ENCODE measurements at regions not wholly inside any gene's neighbourhood (a gene's known extent, or its start where the extent isn't known, plus 50 kb on each side); places are given as distances from the start of the nearest gene placed in this dataset.

DNA sequence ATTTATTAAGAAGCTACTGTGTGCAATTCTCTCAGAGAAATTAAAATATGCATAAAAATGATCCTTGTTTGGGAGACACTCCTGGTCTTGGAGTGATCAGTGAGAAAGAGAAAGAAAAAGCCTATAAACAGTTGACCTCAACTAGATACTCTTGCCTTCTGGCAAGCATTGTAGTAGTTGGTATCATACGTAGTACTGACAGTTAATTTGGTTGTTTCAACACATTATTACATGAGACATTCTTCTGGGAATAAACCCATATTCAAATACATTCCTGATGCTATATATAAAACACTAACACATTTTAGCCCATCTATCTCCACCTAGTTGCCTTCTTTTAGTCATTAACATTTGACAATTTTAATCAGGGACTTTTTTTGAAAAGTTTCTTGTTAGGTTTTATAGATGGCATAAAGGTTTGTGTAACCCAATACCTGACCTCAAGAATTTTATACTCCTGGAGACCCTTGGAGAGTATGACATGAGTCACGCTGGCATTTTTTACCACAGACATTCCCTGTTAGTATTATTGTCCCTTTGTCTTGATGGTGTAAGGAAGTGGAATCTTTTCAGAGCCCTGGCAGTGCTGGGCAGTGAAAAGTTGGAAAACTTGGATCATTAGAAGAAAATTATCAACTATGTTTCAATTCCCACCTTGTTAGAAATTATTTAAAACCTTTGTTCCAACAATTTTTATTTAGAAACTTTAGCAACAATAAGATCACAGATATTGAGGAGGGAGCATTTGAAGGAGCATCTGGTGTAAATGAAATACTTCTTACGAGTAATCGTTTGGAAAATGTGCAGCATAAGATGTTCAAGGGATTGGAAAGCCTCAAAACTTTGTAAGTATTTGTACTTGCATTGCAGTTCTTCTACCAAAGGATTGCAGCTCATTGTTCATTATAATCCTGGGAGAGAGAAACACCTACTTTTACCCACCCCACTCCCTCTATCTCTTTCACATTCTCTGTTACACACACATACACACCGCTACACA is 167.1 kb upstream of the PACRGL start:
- Mint-ChIP-seq H3K36me3 (no peaks in the 10 kb centered on the region), H3K4me1 (no peaks in the 10 kb centered on the region), H3K27me3 (no peaks in the 10 kb centered on the region), H3K4me3 (no peak overlapping the region), H3K9me3 (peaks cover 1% of the 10 kb centered on the region), H3K27ac (no peak overlapping the region)
- DNase-seq: no peak

DNA sequence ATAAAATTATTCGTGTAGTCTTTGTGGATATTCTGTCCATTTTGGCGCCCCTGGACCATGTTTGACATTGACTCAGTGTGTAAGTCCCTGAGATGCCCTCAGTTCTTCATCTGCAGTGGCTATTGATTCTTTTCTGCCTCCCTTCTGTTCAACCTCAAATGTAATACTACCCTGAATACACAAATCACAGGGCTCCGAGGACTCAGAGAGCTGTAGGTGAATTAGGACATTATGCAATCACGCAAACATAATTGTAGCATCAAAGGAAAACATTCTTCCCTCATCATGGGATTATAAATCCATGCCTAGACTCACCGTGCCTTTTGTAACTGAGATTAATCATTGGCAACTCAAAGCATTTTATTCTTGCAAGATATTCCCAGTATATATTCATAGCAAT is 161.4 kb upstream of the PACRGL start:
- Mint-ChIP-seq H3K27ac (no peak overlapping the region), H3K9me3 (no peaks in the 10 kb centered on the region), H3K4me3 (no peak overlapping the region), H3K4me1 (no peaks in the 10 kb centered on the region), H3K27me3 (no peaks in the 10 kb centered on the region), H3K36me3 (no peaks in the 10 kb centered on the region)
- no peak for DNase-seq

DNA sequence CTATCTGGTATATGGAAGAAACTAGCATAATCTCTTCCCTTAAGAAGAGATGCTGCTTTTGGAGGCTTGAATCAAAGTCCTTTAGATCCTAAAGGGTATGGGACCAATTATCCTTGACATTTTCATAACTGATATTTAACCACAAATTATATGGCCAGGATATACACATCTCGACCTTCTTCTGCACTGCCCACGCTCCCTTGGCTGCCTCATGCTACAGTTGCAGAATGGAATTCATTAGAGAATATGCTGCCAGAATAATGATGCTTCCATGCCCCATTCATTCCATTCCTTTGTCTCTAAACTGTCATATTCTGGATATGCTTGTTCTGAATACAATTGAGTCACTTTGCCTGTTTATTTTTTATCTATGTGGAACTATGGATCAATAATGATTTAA is 157.1 kb upstream of the PACRGL start:
- H3K36me3 Mint-ChIP-seq: no peaks in the 10 kb centered on the region
- no peaks in the 10 kb centered on the region for H3K4me1 Mint-ChIP-seq
- DNase-seq: no peak
- no peak overlapping the region for H3K27ac Mint-ChIP-seq
- H3K4me3 Mint-ChIP-seq: no peak overlapping the region
- no peaks in the 10 kb centered on the region for H3K27me3 Mint-ChIP-seq
- no peaks in the 10 kb centered on the region for H3K9me3 Mint-ChIP-seq

DNA sequence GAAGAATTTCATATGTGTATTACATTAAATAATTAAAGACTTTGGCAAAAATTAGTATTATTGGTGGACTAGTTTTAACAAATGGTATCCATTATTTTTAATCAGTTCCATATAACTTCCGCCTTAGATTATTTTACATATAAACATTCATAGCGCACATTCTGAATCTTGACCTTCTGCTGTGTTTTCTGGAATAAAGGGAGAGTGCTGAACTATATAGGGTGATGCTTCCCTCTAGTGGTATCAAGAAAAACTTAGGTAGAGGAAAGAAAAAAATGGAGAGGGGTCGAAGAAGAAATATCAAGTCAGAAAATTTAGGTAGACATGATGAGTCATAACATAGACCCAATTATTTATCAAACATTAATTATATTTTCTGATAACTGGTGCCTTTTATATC is 155.6 kb upstream of the PACRGL start:
- H3K4me3 Mint-ChIP-seq: no peak overlapping the region
- H3K27ac Mint-ChIP-seq: no peak overlapping the region
- DNase-seq: no peak
- no peaks in the 10 kb centered on the region for H3K4me1 Mint-ChIP-seq
- H3K27me3 Mint-ChIP-seq: no peaks in the 10 kb centered on the region
- no peaks in the 10 kb centered on the region for H3K9me3 Mint-ChIP-seq
- no peaks in the 10 kb centered on the region for H3K36me3 Mint-ChIP-seq

DNA sequence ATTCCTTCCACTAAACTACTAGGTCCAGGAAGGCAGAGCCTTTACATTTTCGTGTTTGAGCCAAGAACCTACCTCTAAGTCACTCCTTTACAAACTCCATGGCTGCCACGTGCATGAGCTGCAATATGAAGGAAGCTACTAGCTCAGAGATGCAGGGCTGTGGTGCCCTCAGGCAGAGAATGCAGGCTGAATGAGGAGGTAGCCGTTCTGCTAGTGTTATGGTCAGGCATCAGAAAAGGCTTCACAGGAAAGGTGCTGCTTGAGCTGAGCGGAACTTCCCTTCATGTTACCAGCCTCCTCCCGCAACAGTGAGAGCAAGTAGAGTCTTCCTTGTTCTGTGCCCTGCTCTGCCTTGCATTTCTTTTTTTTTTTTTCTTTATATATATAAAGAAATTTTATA is 148.3 kb upstream of the PACRGL start:
- Mint-ChIP-seq H3K27me3 (peaks cover 4% of the 10 kb centered on the region), H3K9me3 (no peaks in the 10 kb centered on the region), H3K36me3 (no peaks in the 10 kb centered on the region), H3K4me3 (no peak overlapping the region), H3K4me1 (no peaks in the 10 kb centered on the region), H3K27ac (no peak overlapping the region)
- no peak for DNase-seq

DNA sequence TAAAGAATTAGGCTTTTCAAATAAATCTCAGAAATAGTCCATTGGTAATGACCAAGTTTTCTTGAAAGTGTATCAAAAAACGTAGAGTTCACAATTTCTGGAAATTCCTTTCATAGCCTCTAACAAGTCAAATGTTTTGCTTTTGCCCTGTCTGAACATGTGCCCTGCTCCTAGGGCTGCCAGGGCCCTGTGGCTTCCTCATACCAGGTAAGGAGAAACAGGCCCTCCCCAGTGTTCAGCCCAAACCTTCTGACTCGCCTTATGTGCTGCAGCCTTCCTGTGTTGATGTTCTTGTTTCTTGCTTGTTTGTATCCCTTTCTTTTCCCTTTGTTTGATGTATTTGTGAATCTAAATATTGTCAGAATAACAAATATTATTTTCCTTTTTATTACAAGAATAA is 146.1 kb upstream of the PACRGL start:
- Mint-ChIP-seq H3K36me3 (no peaks in the 10 kb centered on the region), H3K27me3 (peaks cover 4% of the 10 kb centered on the region), H3K4me1 (no peaks in the 10 kb centered on the region), H3K27ac (no peak overlapping the region), H3K4me3 (no peak overlapping the region), H3K9me3 (no peaks in the 10 kb centered on the region)
- DNase-seq: no peak

DNA sequence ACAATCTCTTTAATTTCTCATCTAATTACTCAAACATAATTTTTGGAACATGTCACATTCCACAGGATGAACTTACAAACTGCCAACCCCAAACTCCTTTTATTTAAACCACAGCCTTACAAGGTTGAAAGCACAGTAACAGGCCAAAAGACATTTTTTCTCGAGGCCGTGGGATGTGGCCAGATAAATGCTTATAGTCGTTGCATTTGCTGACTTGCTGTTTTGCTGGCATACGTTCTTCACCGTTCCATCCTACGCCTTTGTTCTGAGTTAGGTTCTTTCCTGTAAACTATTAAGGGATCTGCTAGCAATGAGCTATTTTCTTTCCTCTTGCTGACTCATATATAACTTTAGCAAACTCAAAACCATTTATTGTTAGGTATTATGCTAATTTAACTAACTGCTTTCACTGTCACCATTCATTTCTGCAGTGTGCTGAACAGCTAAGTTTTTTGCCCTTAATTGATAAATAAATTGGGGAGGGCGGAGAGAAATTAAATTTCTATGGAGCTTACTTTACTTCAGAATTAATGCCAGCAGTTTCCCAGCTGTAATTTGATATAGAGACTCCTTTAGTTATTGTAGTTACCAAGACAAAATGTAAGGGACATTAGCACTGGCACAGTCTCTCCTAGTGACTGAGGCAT is 135.1 kb upstream of the PACRGL start:
- Mint-ChIP-seq H3K9me3 (no peaks in the 10 kb centered on the region), H3K27me3 (no peaks in the 10 kb centered on the region), H3K4me3 (no peak overlapping the region), H3K4me1 (no peaks in the 10 kb centered on the region), H3K27ac (no peak overlapping the region), H3K36me3 (no peaks in the 10 kb centered on the region)
- no peak for DNase-seq

DNA sequence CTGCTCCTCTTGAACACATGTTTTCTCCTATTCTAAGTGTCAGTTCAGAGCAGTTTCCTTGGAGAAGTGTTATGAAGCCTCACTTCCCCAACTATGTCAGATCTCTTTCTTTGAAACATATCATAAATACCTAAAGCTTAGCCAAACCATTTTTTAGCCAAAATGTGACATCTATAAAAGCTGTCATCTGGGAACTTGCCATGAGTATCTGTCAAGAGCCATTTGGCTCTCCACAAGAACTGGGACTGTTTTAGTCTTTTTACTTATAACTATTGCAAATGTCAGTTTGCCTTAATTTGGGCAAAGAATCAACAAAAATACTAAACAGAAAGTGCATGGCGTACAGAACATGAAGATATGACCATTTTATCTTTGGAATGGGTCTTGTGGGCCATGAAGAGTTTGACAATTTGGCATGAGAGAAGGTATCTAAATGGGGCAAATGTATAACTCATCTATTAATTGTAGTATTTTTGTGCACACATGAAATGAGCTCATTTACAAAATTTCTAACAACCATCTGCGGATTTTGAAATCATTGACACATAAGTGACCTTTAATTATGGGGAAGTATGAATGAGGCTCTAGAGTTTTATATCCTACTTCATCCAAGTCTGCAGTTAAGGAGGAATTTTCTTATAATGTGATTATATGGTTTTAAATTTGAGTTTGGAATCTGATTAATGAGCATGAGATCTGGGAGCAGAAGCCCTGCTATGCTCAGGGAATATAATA is 129.1 kb upstream of the PACRGL start:
- H3K27ac Mint-ChIP-seq: no peak overlapping the region
- H3K9me3 Mint-ChIP-seq: no peaks in the 10 kb centered on the region
- H3K4me3 Mint-ChIP-seq: no peak overlapping the region
- no peaks in the 10 kb centered on the region for H3K27me3 Mint-ChIP-seq
- H3K4me1 Mint-ChIP-seq: no peaks in the 10 kb centered on the region
- no peak for DNase-seq
- no peaks in the 10 kb centered on the region for H3K36me3 Mint-ChIP-seq

DNA sequence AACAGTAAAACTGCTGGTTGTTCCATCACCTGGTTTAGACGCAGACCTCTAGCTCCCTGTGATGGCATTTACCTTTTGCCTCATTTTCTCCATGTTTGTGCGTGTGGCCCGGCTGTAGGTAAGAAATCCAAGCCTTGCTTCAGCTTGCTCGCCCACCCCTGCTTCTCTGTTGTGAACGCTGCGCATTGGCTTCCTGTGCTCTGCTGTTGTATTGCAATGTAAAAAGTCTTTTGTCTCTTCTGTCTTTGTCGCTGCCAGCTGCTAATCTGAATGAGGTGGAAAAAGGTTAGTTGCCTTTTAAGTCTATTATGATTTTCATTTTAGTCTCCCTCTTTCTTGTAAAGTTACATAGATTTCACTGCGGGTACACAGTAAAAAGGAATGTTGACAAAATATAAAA is 127.3 kb upstream of the PACRGL start:
- no peak for DNase-seq
- H3K4me1 Mint-ChIP-seq: no peaks in the 10 kb centered on the region
- no peaks in the 10 kb centered on the region for H3K27me3 Mint-ChIP-seq
- no peaks in the 10 kb centered on the region for H3K36me3 Mint-ChIP-seq
- H3K27ac Mint-ChIP-seq: no peak overlapping the region
- H3K4me3 Mint-ChIP-seq: no peak overlapping the region
- no peaks in the 10 kb centered on the region for H3K9me3 Mint-ChIP-seq

DNA sequence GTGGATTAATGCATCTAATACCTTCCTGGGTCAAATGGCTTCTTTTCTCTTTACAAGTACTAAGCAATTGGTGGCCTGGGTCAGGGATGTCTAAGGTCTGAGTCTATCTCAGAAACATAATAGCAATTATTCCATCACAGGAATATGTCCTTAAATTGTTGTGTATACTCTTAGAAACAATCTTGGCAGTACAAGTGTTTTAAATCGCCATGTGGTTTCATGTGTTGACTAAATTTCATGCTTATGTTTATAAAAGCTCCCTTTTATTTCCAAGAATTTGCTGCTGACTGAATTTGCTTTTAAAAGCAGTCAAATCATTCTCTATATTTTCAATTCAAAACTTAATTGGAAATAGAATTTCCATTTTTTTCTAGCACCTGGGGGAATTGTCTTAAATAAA is 125.3 kb upstream of the PACRGL start:
- Mint-ChIP-seq H3K27me3 (no peaks in the 10 kb centered on the region), H3K4me3 (no peak overlapping the region), H3K4me1 (no peaks in the 10 kb centered on the region), H3K36me3 (no peaks in the 10 kb centered on the region), H3K27ac (no peak overlapping the region), H3K9me3 (no peaks in the 10 kb centered on the region)
- DNase-seq: no peak

DNA sequence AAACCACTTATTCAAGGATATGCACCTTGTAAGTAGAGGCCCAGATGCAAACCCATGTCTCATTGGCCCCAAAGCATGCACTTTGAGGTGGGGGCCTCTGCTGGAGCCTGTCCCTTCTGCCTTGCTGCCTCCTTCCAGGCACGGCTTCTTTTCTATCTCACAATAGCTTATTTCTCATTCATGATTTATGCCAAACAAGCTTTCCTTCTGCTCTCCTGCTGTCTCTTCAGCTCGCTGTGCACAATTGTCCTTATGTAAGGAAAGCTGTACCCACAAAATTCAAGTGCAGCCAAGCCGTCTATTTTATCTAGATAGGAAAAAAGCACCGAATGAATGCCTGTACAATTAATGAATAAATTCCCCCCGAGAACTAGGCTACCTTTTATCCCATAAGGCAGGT is 124.8 kb upstream of the PACRGL start:
- H3K27ac Mint-ChIP-seq: no peak overlapping the region
- H3K27me3 Mint-ChIP-seq: no peaks in the 10 kb centered on the region
- H3K36me3 Mint-ChIP-seq: no peaks in the 10 kb centered on the region
- H3K4me1 Mint-ChIP-seq: no peaks in the 10 kb centered on the region
- H3K9me3 Mint-ChIP-seq: no peaks in the 10 kb centered on the region
- DNase-seq: no peak
- no peak overlapping the region for H3K4me3 Mint-ChIP-seq

DNA sequence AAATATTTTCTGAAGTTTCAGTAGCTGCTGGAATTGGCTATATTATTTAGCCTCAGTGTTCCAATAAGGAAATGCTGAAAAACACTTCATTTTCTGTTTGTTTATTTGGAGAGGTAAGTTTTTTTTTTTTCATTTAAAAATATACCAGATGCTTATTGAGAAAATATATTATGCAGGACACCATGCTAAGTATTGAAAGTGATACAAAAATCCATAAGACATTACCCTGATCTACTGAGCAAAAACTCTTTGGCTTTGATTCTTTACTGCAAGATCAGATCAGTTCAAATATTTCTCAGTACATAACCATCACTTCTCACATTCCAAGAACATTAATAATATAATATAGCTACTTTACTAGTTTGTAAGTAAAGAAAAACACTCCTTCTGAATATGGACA is 123.4 kb upstream of the PACRGL start:
- Mint-ChIP-seq H3K9me3 (no peaks in the 10 kb centered on the region), H3K4me3 (no peak overlapping the region), H3K36me3 (no peaks in the 10 kb centered on the region), H3K4me1 (no peaks in the 10 kb centered on the region), H3K27me3 (no peaks in the 10 kb centered on the region), H3K27ac (no peak overlapping the region)
- no peak for DNase-seq

DNA sequence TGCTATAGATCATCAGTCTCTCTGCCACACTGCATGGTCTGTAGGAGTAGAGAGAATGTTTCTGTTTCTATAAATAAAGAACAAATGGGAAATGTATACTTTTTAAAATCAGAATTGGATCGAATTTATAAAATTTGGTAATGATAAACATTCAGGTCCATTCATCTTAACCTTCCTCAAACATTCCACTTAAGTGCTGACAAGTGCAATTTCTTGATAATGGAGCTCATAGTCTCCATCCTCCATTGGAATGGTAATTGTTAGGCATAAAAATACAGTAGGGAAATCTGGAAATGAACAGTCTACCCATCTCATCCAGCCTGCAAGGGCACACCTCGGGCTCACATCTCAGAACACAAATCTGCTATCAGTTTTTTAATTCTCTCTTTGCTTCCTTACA is 122.6 kb upstream of the PACRGL start:
- no peak for DNase-seq
- no peaks in the 10 kb centered on the region for H3K9me3 Mint-ChIP-seq
- H3K27ac Mint-ChIP-seq: no peak overlapping the region
- H3K4me1 Mint-ChIP-seq: no peaks in the 10 kb centered on the region
- no peak overlapping the region for H3K4me3 Mint-ChIP-seq
- no peaks in the 10 kb centered on the region for H3K36me3 Mint-ChIP-seq
- H3K27me3 Mint-ChIP-seq: no peaks in the 10 kb centered on the region

DNA sequence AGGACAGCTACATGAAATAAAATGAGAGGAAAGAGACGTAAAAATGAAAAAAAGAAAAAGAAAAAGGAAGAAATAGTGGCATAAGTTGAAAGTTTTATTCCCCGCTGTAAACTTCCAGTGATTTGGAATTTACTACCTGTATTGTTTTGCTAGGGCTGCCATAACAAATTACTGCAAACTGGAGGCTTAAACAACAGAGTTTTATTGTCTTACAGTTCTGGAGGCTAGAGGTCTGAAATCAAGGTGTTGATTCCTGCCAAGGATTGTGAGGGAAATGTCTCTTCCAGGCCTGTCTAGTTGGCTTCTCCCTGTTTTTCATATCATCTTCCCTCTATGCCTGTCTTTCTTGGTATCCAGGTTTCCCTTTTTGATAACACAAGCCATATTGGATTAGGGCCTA is 119.4 kb upstream of the PACRGL start:
- Mint-ChIP-seq H3K27me3 (no peaks in the 10 kb centered on the region), H3K9me3 (no peaks in the 10 kb centered on the region), H3K36me3 (no peaks in the 10 kb centered on the region), H3K27ac (no peak overlapping the region), H3K4me1 (no peaks in the 10 kb centered on the region), H3K4me3 (no peak overlapping the region)
- no peak for DNase-seq

DNA sequence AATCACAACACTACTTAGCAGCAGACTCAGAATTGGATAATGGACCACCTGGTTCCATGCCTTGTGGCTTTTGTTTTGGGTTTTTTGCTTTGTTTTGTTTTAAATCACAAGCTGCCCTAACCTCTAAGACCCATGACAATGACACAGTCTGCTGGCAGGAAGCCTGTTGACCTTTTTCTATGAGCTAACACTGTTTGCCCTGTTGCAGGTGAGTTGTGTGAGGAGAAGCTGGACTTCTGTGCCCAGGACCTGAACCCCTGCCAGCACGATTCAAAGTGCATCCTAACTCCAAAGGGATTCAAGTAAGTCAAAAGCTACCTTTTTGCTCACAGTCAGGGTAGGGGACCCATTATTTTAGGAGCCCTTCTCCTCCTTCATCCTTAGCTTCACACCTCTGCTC is 110.8 kb upstream of the PACRGL start:
- no peaks in the 10 kb centered on the region for H3K9me3 Mint-ChIP-seq
- DNase-seq: no peak
- no peaks in the 10 kb centered on the region for H3K4me1 Mint-ChIP-seq
- H3K36me3 Mint-ChIP-seq: no peaks in the 10 kb centered on the region
- no peak overlapping the region for H3K4me3 Mint-ChIP-seq
- no peaks in the 10 kb centered on the region for H3K27me3 Mint-ChIP-seq
- no peak overlapping the region for H3K27ac Mint-ChIP-seq

Data from activated naive CD8-positive, alpha-beta T cell treated with anti-CD3 and anti-CD28 coated beads for 36 hours (primary cell).